Right cardiac atrium (tissue), 5 donors: ENCODE measurements at regions not wholly inside any gene's neighbourhood (a gene's known extent, or its start where the extent isn't known, plus 50 kb on each side); places are given as distances from the start of the nearest gene placed in this dataset.
"Not testable (repeated sequence)": the region's sequence is repeated elsewhere in the genome, so short reads cannot be mapped to it uniquely, and the experiment has no call there.

Experiments used
- ATAC-seq, 2 donors: fragments of 200-7000 bp; cut with Tn5 transposase; one replicate each; pipeline versions ENCODE4 v1.8.0 to v1.9.1; 2020; ENCODE audit warnings: moderate library complexity in 2 of 2, mild to moderate bottlenecking in 1 of 2
- DNase-seq, 3 donors: peaks; one replicate each; pipeline ENCODE4 v3.0.0-alpha.2; 2020
- H3K27ac ChIP-seq: one replicate; pipeline ENCODE4 v1.5.1; 2013; ENCODE audit warnings: mild to moderate bottlenecking, low read length, control low read depth, moderate library complexity
- H3K27me3 ChIP-seq: one replicate; pipeline ENCODE4 v1.6.1; 2013; ENCODE audit not compliant: control insufficient read depth, insufficient read depth
- H3K4me1 ChIP-seq: one replicate; pipeline ENCODE4 v1.6.1; 2013; ENCODE audit warnings: low read length; ENCODE audit not compliant: control insufficient read depth, insufficient read depth
- H3K4me3 ChIP-seq: one replicate; pipeline ENCODE4 v1.5.1; 2013; ENCODE audit warnings: low read length, control low read depth
- H3K9me3 ChIP-seq: one replicate; pipeline ENCODE4 v1.6.1; 2013; ENCODE audit warnings: low read length; ENCODE audit not compliant: control insufficient read depth
- WGBS: extraction: QIAGEN DNeasy Blood & Tissue Kit; methylation state at CpG from one replicate; pipeline ENCODE4 v1.1.7; 2013; 5-methylcytosine and 5-hydroxymethylcytosine counted together
- intact Hi-C, 4 donors: fragments of 100-400 bp; cut with DNase I; formaldehyde crosslinking; loops; one replicate each; pipeline versions ENCODE4 v1.11.0 to v1.14.0; 2022 to 2023
- donor health status: healthy with polysubstance abuse.
- donor health status: DM: no; HTN: yes; CAD: no.
- donor health status: DM: no; HTN: no; CAD: no.
- donor health status: DM: no; HTN: yes; CAD: no; lungs with severe emphysema.
- donor health status: DM: yes; HTN: yes; CAD: no.

DNA sequence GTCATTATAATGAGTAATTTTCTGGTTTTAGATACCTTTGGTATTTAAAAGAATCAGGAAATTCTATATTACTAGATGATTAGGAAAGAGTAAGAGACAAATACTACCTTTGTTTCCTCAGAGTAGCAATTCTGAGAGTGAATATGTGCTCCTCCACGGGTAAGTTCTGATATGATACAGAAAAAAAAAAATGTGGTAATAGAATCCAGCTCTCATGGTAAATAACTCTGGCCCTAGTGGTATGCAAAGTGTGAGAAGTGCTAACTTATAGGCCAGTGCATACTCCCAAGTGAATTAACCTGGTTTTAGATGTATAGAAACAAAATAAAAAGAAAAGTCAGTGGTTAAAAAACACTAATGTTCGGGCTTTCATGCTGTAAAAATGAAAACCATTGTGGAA, 512.6 kb upstream of the SEMA3D start:
- ATAC-seq (no peak), DNase-seq (no peak)
- 61% methylated on average over 2 of the region's 2 CpGs for WGBS
- Histone ChIP-seq H3K27me3 (no peaks in the 10 kb centered on the region), H3K27ac (no peak overlapping the region), H3K9me3 (no peaks in the 10 kb centered on the region), H3K4me1 (no peaks in the 10 kb centered on the region), H3K4me3 (no peak overlapping the region)
- intact Hi-C loops: no loop called here

DNA sequence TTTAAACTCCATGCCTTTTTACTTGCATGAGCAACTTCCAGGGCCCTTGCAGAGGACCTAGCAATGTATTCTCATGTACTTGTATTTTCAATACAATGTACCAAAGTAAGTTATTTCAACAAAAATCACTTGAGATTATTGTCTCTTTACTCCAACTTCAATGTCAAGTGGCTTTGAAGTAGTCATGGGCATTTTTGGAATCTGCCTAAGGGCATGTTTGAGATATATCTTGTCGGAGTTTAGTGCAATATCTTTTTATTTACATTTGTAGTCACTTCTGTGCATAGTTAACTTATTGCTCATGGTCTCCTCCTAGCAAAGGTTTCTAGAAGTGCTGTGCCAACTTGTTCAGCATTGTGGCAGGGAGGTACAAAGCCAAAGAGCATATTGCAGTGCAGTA, 508.7 kb upstream of the SEMA3D start:
- Histone ChIP-seq H3K4me3 (no peak overlapping the region), H3K9me3 (no peaks in the 10 kb centered on the region), H3K27me3 (no peaks in the 10 kb centered on the region), H3K27ac (no peak overlapping the region), H3K4me1 (no peaks in the 10 kb centered on the region)
- DNase-seq (no peak), ATAC-seq (no peak)
- intact Hi-C loops: no loop called here
- 63% methylated on average over 1 of the region's 1 CpG for WGBS

- H3K4me1 ChIP-seq: no peaks in the 10 kb centered on the region
- intact Hi-C loops: no loop called here
- H3K4me3 ChIP-seq: no peak overlapping the region
- ATAC-seq (no peak), DNase-seq (no peak)
- H3K27me3 ChIP-seq: no peaks in the 10 kb centered on the region
- no peak overlapping the region for H3K27ac ChIP-seq
- no peaks in the 10 kb centered on the region for H3K9me3 ChIP-seq
Measured at GRCh38 chr7:85695041-85695440, 508.2 kb upstream of the SEMA3D start.

- H3K4me1 ChIP-seq: no peaks in the 10 kb centered on the region
- H3K27ac ChIP-seq: no peak overlapping the region
- no peaks in the 10 kb centered on the region for H3K9me3 ChIP-seq
- DNase-seq (no peak), ATAC-seq (no peak)
- 97% methylated on average over 2 of the region's 2 CpGs for WGBS
- H3K4me3 ChIP-seq: no peak overlapping the region
- intact Hi-C loops: no loop called here
- no peaks in the 10 kb centered on the region for H3K27me3 ChIP-seq
Measured at GRCh38 chr7:85693326-85693725, 506.5 kb upstream of the SEMA3D start.

GRCh38 chr7:85688712-85689111, 501.9 kb upstream of the SEMA3D start:
- Histone ChIP-seq H3K4me1 (no peaks in the 10 kb centered on the region), H3K4me3 (no peak overlapping the region), H3K27me3 (no peaks in the 10 kb centered on the region), H3K27ac (no peak overlapping the region), H3K9me3 (peaks cover 1% of the 10 kb centered on the region)
- 36% methylated on average over 2 of the region's 2 CpGs for WGBS
- intact Hi-C loops: no loop called here
- ATAC-seq (no peak), DNase-seq (peak in 1 of 3 donors; percentile 71)

GRCh38 chr7:85686401-85687181, 499.7 kb upstream of the SEMA3D start:
- intact Hi-C loops: no loop called here

DNA sequence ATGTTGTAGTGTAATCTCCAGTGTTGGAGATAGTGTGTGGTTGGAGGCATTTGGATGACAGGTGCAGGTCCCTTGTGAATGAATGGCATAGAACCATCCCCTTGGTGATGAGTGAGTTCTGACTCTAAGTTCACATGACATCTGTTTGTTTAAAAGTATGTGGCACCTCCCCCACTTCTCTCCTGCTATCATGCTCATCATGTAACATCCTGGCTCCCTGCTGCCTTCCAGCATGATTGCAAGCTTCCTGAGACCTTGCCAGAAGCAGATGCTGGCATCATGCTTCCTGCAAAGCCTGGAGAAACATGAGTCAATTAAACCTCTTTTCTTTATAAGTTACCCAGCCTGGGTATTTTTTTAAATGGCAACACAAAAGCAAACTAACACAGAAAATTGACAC, 499.0 kb upstream of the SEMA3D start:
- peaks cover 1% of the 10 kb centered on the region for H3K9me3 ChIP-seq
- no peak overlapping the region for H3K4me3 ChIP-seq
- intact Hi-C loops: no loop called here
- H3K4me1 ChIP-seq: no peaks in the 10 kb centered on the region
- DNase-seq: no peak
- no peaks in the 10 kb centered on the region for H3K27me3 ChIP-seq
- no peak for ATAC-seq
- H3K27ac ChIP-seq: no peak overlapping the region

More at GRCh38 chr7:85686401-85687181, 499.7 kb upstream of the SEMA3D start:
- Histone ChIP-seq H3K9me3 (peaks cover 1% of the 10 kb centered on the region), H3K27ac (no peak overlapping the region), H3K4me1 (no peaks in the 10 kb centered on the region), H3K27me3 (no peaks in the 10 kb centered on the region), H3K4me3 (no peak overlapping the region)
- no peak for ATAC-seq
- 82% methylated on average over 7 of the region's 7 CpGs for WGBS
- no peak for DNase-seq

GRCh38 chr7:85682833-85683620, 496.2 kb upstream of the SEMA3D start:
- Histone ChIP-seq H3K27me3 (no peaks in the 10 kb centered on the region), H3K4me3 (no peak overlapping the region), H3K4me1 (no peaks in the 10 kb centered on the region), H3K9me3 (peaks cover 1% of the 10 kb centered on the region), H3K27ac (no peak overlapping the region)
- ATAC-seq (no peak), DNase-seq (no peak)
- 59% methylated on average over 1 of the region's 1 CpG for WGBS
- intact Hi-C loops: no loop called here

GRCh38 chr7:85681241-85681640, 494.4 kb upstream of the SEMA3D start:
- no peak for ATAC-seq
- no peak overlapping the region for H3K27ac ChIP-seq
- H3K9me3 ChIP-seq: peaks cover 1% of the 10 kb centered on the region
- 67% methylated on average over 2 of the region's 2 CpGs for WGBS
- H3K27me3 ChIP-seq: no peaks in the 10 kb centered on the region
- H3K4me3 ChIP-seq: no peak overlapping the region
- DNase-seq: no peak
- H3K4me1 ChIP-seq: no peaks in the 10 kb centered on the region
- intact Hi-C loops: no loop called here

DNA sequence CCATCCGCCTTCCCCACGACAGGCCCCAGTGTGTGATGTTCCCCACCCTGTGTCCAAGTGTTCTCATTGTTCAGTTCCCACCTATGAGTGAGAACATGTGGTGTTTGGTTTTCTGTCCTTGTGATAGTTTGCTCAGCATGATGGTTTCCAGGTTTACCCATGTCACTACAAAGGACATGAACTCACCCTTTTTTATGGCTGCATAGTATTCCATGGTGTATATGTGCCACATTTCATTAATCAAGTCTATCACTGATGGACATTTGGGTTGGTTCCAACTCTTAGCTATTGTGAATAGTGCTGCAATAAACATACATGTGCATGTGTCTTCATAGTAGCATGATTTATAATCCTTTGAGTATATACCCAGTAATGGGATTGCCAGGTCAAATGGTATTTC, 488.2 kb upstream of the SEMA3D start:
- DNase-seq, H3K9me3 ChIP-seq, intact Hi-C loops, H3K4me3 ChIP-seq, H3K27me3 ChIP-seq, ATAC-seq, H3K4me1 ChIP-seq, H3K27ac ChIP-seq: not testable (repeated sequence)
- WGBS: 78% methylated on average over 2 of the region's 2 CpGs

GRCh38 chr7:85673876-85674275, 487.0 kb upstream of the SEMA3D start:
- H3K27me3 ChIP-seq: no peaks in the 10 kb centered on the region
- whole genome bisulfite sequencing: 88% methylated on average over 2 of the region's 2 CpGs
- ATAC-seq: no peak
- no peak overlapping the region for H3K27ac ChIP-seq
- intact Hi-C loops: no loop called here
- H3K4me3 ChIP-seq: no peak overlapping the region
- H3K9me3 ChIP-seq: no peaks in the 10 kb centered on the region
- no peak for DNase-seq
- H3K4me1 ChIP-seq: no peaks in the 10 kb centered on the region
